Smooth muscle cell of the brain vasculature (primary cell): ENCODE measurements at regions not wholly inside any gene's neighbourhood (a gene's known extent, or its start where the extent isn't known, plus 50 kb on each side); places are given as distances from the start of the nearest gene placed in this dataset.
"Not testable (repeated sequence)": the region's sequence is repeated elsewhere in the genome, so short reads cannot be mapped to it uniquely, and the experiment has no call there.

Source experiments
- DNase-seq: peaks from one replicate; pipeline ENCODE4 v3.0.0-alpha.2; 2012; ENCODE audit warnings: low read depth, low spot score

GRCh38 chr3:72004749-72005292 is 219.9 kb upstream of the PROK2 start:
- DNase-seq, result no peak

- no peak for DNase-seq
Observed at GRCh38 chr3:72003936-72004335, 219.0 kb upstream of the PROK2 start.

GRCh38 chr3:72001758-72002157 is 216.8 kb upstream of the PROK2 start:
- DNase-seq, result no peak

DNA sequence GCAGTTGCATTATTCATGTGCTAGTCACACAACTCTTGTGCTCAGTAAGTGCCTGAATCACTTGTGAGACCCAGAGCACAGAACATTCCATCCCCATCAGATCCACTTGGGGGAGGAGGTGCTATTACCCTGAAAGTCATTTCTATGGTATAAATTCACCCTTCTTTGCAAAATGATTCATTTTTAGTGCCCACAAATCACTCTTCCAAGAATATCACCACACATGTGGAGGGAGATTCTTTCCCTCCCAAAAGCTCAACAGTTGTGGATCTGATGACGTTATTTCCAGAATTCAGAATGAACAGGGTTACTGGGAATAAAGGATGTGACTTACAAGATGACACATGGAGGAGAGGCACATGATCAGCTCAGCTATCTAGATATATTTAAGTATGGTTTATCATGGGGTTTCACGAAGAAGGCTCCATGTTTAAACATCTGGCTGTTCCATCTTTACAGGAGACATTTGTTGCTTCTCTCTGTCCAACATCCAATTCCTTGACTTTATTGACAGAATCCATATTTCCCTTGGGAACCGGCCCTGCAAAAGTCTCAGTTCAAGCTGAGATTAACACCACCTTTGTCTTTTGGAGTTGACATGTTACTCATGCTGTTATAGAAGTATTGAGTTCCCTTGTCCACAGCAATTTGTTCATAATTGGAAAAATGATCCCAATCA is 214.2 kb upstream of the PROK2 start:
- DNase-seq, result no peak

GRCh38 chr3:71997066-71997653 is 212.2 kb upstream of the PROK2 start:
- no peak for DNase-seq

DNA sequence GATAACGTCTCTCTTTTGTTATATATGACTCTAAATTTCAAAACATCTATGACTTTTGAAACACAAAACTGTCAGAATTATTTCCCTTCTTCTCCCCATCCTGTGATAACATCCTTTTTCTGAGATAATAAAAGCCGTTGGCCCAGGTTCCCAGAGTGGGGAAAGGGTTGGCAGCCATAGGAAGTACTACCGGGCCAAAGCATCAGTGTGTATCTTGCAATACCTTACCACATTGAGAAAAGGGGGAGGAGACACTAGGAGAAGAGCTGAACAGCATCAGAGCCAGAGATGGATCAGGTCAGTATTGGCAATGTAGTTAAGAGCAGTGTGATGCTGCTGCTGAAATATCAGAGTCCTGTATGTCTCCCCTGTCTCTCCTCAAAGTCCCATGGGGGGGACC is 210.0 kb upstream of the PROK2 start:
- DNase-seq, result no peak

DNA sequence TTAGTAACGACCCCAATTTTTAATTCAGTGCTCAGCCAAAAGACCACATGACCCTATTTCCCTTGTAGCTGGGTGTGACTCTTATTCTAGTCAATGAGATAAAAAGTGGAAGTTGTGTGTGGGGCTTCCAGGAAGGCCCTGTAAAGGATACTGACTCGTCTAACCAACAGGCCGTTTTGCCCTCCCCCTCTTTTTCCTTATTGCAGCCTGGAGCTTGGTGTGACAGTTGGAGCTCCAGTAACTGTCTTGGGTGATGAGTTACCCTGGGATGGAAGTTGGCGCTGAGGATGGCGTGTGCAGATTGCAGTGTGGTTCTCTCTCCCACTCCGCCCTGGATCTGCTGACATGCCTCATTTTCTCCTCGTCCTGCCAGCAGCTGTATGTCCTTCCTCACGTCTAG is 209.3 kb upstream of the PROK2 start:
- no peak for DNase-seq

- no peak for DNase-seq
Observed at GRCh38 chr3:71991681-71992080, 206.7 kb upstream of the PROK2 start.

- DNase-seq, result no peak
Observed at GRCh38 chr3:71991046-71991445, 206.1 kb upstream of the PROK2 start.

GRCh38 chr3:71990545-71990944 is 205.6 kb upstream of the PROK2 start:
- DNase-seq, result no peak

- DNase-seq, result no peak
Observed at GRCh38 chr3:71989165-71989564, 204.2 kb upstream of the PROK2 start.

GRCh38 chr3:71987828-71988227 is 202.9 kb upstream of the PROK2 start:
- no peak for DNase-seq

DNA sequence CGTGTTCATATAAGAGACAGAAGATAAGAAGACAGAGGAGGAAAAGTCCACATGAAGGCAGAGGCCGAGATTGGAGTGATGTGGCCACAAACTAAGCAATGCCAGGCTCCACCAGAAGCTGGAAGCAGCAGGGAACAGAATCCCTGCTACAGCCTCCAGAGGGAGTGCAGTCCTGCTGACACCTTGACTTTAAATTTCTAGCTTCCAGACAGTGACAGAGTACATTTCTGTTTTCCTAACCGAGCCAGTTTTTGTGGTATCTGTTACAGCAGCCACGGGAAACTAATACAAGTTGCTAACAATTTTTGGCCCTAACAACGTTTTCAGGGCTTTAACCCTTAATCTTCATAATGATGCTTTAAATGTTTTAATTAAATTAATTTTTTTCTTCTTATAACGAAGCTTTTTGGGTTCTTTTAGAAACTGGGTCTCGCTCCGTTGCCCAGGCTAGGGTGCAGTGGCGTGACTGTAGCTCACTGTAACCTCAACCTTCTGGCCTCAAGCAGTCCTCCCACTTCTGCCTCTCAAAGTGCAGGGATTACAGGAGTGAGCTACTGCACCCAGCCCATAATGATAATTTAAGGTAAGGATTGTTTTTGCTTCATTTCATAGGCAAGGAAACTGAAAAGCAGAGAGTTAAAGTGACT is 202.3 kb upstream of the PROK2 start:
- DNase-seq, result no peak

DNA sequence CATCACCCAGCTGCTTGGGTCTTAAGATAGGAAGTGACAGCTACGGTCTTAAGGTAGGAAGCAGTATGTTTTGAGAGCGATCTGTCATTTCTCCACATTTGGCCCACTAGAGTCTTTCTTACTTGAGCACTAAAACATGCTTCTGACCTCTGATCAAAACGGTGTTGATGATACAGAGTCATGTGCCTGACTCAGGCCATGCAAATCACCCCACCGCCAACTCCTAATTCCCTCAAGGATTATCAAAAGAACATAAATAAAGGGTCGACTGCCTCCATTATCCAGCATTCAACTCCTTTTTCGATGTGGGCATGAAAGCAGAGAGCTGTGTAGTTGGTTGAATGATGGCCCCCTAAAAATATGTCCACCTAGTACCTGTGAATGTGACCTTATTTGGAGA is 201.7 kb upstream of the PROK2 start:
- DNase-seq, result no peak

DNA sequence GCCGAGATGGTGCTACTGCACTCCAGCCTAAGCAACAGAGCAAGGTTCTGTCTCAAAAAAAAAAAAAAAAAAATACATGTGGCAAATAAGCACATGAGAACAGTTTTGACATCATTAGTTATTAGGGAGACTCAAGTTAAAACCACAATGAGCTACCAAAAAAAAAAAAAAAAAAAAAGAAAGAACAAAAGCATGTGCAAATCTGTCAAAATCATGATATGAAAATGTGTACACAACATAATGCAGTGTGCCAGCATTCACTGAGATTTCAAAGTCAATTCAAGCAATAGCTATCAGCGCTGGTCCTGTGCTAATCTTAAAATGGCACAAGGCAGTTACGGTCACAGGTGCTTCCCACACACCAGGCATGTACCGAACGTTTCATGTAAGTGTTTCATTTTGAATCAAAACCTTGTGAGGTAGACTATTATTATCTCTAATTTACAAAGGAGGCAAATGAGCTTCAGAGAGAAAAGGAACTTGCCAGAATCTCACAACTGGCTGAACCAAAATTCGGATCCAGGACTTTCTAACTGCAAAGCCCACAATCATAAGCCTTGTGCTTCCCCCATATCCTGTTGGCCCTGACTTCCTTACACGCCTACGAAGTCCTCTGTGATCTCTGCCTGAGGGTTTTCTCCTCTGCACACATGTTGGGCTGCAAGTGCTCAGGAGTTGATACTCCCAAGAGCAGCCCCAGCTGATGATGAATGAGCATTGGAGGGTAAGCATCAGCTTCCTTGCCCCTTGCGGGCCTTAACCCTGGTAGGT is 200.1 kb upstream of the PROK2 start:
- no peak for DNase-seq

DNA sequence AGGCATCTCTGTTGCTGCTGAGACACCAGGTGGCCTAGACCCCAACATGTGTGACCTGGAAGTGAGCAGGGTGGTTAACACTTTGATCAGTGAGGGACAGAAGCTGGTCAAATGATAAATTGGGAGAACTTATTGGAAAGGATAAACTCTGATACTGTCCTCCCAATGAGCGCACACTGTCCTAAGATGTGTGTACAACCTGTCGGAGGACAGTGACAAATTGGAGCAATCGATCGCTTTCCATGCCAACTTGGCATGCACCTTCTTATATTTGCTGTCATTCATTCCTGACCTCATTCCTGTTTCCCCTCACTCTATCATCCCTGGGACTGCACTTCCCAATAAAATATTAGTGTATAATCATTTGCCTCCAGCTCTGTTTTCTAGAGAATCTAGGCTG is 198.7 kb upstream of the PROK2 start:
- DNase-seq, result no peak

- not testable (repeated sequence) for DNase-seq
Observed at GRCh38 chr3:71982506-71983258, 197.7 kb upstream of the PROK2 start.

GRCh38 chr3:71979175-71979574 is 194.2 kb upstream of the PROK2 start:
- DNase-seq, result no peak

DNA sequence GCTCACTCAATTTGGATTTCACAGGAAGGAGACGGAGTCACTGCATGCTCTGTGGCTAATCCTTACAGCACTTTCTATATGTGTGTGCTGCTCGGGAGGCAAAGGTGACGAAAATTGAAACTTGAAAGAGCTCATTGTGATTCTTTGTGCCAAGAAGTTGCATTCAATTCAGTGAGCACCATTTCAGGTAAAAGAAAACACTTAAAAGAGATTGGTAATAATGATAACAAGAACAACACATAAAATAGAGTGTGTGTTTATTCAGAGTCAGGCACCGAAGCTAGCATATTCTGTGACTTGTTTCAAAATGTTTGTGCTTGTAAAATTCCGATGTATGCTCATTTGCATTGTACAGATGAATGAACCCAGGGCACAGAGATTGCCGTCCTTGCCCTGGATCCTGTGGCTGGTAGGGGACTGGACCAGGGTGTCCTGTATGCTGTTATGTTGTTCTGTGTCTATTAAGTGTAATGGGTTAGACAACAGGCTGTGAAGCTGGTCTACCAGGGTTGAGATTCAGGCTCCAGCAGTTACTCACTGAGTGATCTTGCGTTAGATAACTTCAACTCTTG is 193.3 kb upstream of the PROK2 start:
- no peak for DNase-seq

GRCh38 chr3:71977525-71977924 is 192.6 kb upstream of the PROK2 start:
- DNase-seq, result no peak

GRCh38 chr3:71975573-71975972 is 190.6 kb upstream of the PROK2 start:
- DNase-seq, result no peak
